ENCODE measurements at regions not wholly inside any gene's neighbourhood (a gene's known extent, or its start where the extent isn't known, plus 50 kb on each side); places are given as distances from the start of the nearest gene placed in this dataset.

DNA sequence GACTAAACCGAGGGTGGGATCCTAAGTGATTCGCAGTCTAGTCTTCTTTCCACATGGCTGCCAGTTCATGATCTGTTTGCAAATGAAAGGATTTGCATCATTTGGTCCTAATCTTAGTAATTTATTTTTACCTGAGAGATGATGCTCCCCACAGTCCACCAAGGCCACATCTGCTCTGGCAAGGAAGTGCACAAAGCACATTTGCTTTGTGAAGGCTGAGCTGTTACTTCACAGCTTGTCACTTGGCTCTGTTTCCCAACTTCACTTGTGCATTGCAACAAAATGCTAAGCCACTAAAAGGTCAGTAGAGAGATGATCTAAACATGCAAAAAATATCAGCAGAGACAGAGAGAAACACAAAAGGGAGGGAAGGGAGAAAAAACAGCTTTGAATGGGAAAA is 128.5 kb upstream of the VLDLR start:
- TF ChIP-seq POLR2AphosphoS5 (IDR thresholded peaks at IDR 0.05; ENCODE audit: low read depth, low read length) (no peak), POLR2A (IDR thresholded peaks at IDR 0.05; ENCODE audit: low read depth, low read length) (no peak), TAF1 (IDR thresholded peaks at IDR 0.05; ENCODE audit: borderline replicate concordance, low read depth, low read length) (no peak)
